ENCODE measurements at regions not wholly inside any gene's neighbourhood (a gene's known extent, or its start where the extent isn't known, plus 50 kb on each side); places are given as distances from the start of the nearest gene placed in this dataset.

GRCh38 chr16:59698346-59699020, 964.4 kb upstream of the GOT2 start:
- no peak overlapping the region for H3K4me3 ChIP-seq (ENCODE audit: low read depth in 2 of 2, low read length in 2 of 2)
- in situ Hi-C loops (cut with HindIII; ENCODE audit: low pct_unique_long_range_greater_than_20kb, low sequenced_read_pairs) = no loop called here
- TF ChIP-seq TCF7L2 (IDR thresholded peaks at IDR 0.05; ENCODE audit: low read depth, low read length) = no peak
- TF ChIP-seq POLR2AphosphoS5 (IDR thresholded peaks at IDR 0.05; ENCODE audit: low read depth, low read length) = no peak
- TF ChIP-seq REST (IDR thresholded peaks at IDR 0.05; ENCODE audit: insufficient read depth in 1 of 2, low read depth in 2 of 2, low read length in 1 of 2) = no peak
- TF ChIP-seq, protein P1, sequence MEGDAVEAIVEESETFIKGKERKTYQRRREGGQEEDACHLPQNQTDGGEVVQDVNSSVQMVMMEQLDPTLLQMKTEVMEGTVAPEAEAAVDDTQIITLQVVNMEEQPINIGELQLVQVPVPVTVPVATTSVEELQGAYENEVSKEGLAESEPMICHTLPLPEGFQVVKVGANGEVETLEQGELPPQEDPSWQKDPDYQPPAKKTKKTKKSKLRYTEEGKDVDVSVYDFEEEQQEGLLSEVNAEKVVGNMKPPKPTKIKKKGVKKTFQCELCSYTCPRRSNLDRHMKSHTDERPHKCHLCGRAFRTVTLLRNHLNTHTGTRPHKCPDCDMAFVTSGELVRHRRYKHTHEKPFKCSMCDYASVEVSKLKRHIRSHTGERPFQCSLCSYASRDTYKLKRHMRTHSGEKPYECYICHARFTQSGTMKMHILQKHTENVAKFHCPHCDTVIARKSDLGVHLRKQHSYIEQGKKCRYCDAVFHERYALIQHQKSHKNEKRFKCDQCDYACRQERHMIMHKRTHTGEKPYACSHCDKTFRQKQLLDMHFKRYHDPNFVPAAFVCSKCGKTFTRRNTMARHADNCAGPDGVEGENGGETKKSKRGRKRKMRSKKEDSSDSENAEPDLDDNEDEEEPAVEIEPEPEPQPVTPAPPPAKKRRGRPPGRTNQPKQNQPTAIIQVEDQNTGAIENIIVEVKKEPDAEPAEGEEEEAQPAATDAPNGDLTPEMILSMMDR (IDR thresholded peaks at IDR 0.05) = no peak
- no peak for TF ChIP-seq SIN3A (IDR thresholded peaks at IDR 0.05; ENCODE audit: borderline replicate concordance, insufficient read depth, low read depth, low read length)
- ChIA-PET POLR2A (no interaction called here), CTCF (no interaction called here)
- no peaks in the 10 kb centered on the region for H3K4me1 ChIP-seq (ENCODE audit: control insufficient read depth, insufficient read depth, low read length)
- no peaks in the 10 kb centered on the region for H3K9me3 ChIP-seq (ENCODE audit: control insufficient read depth, insufficient read depth, low read depth, low read length)
- intact Hi-C loops (cut with micrococcal nuclease; ENCODE audit: unreplicated experiment) = no loop called here
- ATAC-seq (no peak), DNase-seq (ENCODE audit: low read depth, low spot score) (no peak)
- no peaks in the 10 kb centered on the region for H3K27me3 ChIP-seq (ENCODE audit: control insufficient read depth, insufficient read depth, low read length)
- no peaks in the 10 kb centered on the region for H3K36me3 ChIP-seq (ENCODE audit: control insufficient read depth, insufficient read depth, low read length)
- BruUV-seq (replicated peaks) = no TSS peak
- no peak overlapping the region for H3K27ac ChIP-seq (ENCODE audit: low read length)

DNA sequence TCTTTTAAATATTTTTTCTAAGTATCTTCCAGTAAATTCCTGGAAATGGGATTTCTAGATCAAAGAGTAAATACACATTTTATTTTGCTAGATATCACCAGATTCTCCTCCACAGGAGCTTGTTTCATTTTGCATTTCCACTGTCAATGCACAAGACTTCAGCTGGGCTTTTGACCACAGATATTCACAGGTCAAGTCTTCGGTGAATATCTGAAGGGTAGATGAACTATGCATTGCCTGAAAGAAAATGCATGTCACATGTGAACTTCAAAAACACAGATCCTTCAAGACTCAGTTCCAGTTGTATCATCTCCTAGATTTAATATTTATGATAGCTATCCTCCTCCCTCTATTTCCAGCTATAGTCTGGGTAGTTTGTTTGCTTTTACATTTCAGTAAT, 963.6 kb upstream of the GOT2 start:
- H3K4me3 ChIP-seq (ENCODE audit: low read depth in 2 of 2, low read length in 2 of 2) = no peak overlapping the region
- H3K36me3 ChIP-seq (ENCODE audit: control insufficient read depth, insufficient read depth, low read length) = no peaks in the 10 kb centered on the region
- H3K4me1 ChIP-seq (ENCODE audit: control insufficient read depth, insufficient read depth, low read length) = no peaks in the 10 kb centered on the region
- no peaks in the 10 kb centered on the region for H3K27me3 ChIP-seq (ENCODE audit: control insufficient read depth, insufficient read depth, low read length)
- H3K27ac ChIP-seq (ENCODE audit: low read length) = no peak overlapping the region
- DNase-seq (ENCODE audit: low read depth, low spot score) = no peak
- no TSS peak for BruUV-seq (replicated peaks)
- no peaks in the 10 kb centered on the region for H3K9me3 ChIP-seq (ENCODE audit: control insufficient read depth, insufficient read depth, low read depth, low read length)
- no peak for TF ChIP-seq TCF7L2 (IDR thresholded peaks at IDR 0.05; ENCODE audit: low read depth, low read length)
- no peak for TF ChIP-seq SIN3A (IDR thresholded peaks at IDR 0.05; ENCODE audit: borderline replicate concordance, insufficient read depth, low read depth, low read length)
- TF ChIP-seq REST (IDR thresholded peaks at IDR 0.05; ENCODE audit: insufficient read depth in 1 of 2, low read depth in 2 of 2, low read length in 1 of 2) = no peak
- TF ChIP-seq, protein P1 (IDR thresholded peaks at IDR 0.05) = no peak
- no peak for TF ChIP-seq POLR2AphosphoS5 (IDR thresholded peaks at IDR 0.05; ENCODE audit: low read depth, low read length)
- no peak for ATAC-seq
- intact Hi-C loops (cut with micrococcal nuclease; ENCODE audit: unreplicated experiment) = no loop called here
- POLR2A ChIA-PET = no interaction called here
- CTCF ChIA-PET = no interaction called here
- in situ Hi-C loops (cut with HindIII; ENCODE audit: low pct_unique_long_range_greater_than_20kb, low sequenced_read_pairs) = no loop called here

All from Panc1 (cell line).